ENCODE measurements at regions not wholly inside any gene's neighbourhood (a gene's known extent, or its start where the extent isn't known, plus 50 kb on each side); places are given as distances from the start of the nearest gene placed in this dataset.

DNA sequence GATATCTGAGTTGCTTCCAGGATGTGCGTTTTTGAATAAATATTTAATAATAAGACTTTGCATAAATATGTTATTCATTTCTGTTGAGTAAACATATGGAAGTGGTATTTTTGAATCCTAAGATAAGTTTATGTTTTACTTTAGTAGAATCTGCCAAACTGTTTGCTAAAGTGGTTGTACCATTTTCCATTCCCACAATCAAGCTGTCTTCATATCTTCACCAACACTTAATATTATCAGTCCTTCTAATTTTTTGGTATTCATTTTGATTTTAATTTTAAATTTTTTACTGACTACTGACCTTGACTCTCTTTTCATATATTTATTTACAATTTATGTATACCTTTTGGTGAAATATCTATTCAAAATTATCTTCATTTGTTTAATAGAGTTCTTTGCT is 293.9 kb upstream of the PTCHD4 start:
- no CpG with 5 or more reads among the region's 1 CpG for WGBS (ENCODE audit: extremely low coverage, insufficient read length, low lambda C conversion rate)
- H3K9me3 Mint-ChIP-seq: peaks cover 6 to 9% of the 10 kb centered on the region in 2 experiments; a peak in 4 of 5 replicates

More for the DNA sequence above, 293.9 kb upstream of the PTCHD4 start:
- no peaks in the 10 kb centered on the region for H3K23me2 ChIP-seq (ENCODE audit: insufficient read length, low read depth, low read length, poor library complexity, severe bottlenecking)
- no peak overlapping the region for H2BK12ac ChIP-seq (ENCODE audit: insufficient read length, low read depth, low read length)
- H3K18ac ChIP-seq (ENCODE audit: insufficient read length, low read depth, low read length): no peak overlapping the region
- DNase-seq: no peak
- H4K5ac ChIP-seq (ENCODE audit: insufficient read length, low read depth, low read length): no peak overlapping the region
- H3K27me3 Mint-ChIP-seq (ENCODE audit: low read depth): no peaks in the 10 kb centered on the region
- H3K4ac ChIP-seq (ENCODE audit: low read depth, low read length): no peak overlapping the region
- no peak overlapping the region for H3K56ac ChIP-seq (ENCODE audit: insufficient read length, low read depth, low read length)
- no peak overlapping the region for H4K91ac ChIP-seq (ENCODE audit: insufficient read length, low read depth, low read length)
- H4K8ac ChIP-seq (replicated peaks; ENCODE audit: insufficient read length, low read depth, low read length): no peak overlapping the region
- no peak overlapping the region for H2BK15ac ChIP-seq (ENCODE audit: low read depth, low read length)
- H3K79me1 ChIP-seq (ENCODE audit: insufficient read depth, low read depth, low read length, poor library complexity, severe bottlenecking): no peaks in the 10 kb centered on the region
- H3K9me3 ChIP-seq (ENCODE audit: control insufficient read depth, low read depth, low read length): no peaks in the 10 kb centered on the region
- no peak overlapping the region for H2BK5ac ChIP-seq (ENCODE audit: insufficient read length, low read length)
- no peak overlapping the region for H3K9ac ChIP-seq (ENCODE audit: extremely low read depth, insufficient read length, low read length)
- no peak overlapping the region for H3T11ph ChIP-seq (ENCODE audit: low read length)
- H3K27ac ChIP-seq (ENCODE audit: insufficient read length, low read depth, low read length): no peak overlapping the region
- H3K14ac ChIP-seq (ENCODE audit: insufficient read depth, low read length): no peak overlapping the region
- no peak overlapping the region for H3K27ac Mint-ChIP-seq
- no peaks in the 10 kb centered on the region for H3K4me1 Mint-ChIP-seq
- H3K4me3 Mint-ChIP-seq: no peak overlapping the region
- H3K4me1 ChIP-seq (ENCODE audit: insufficient read depth, low read length): no peaks in the 10 kb centered on the region
- H3K27me3 ChIP-seq (ENCODE audit: insufficient read depth, low read length): no peaks in the 10 kb centered on the region
- peaks cover 0 to 2% (median 0%) of the 10 kb centered on the region in 3 experiments; a peak in 2 of 7 replicates for H3K36me3 Mint-ChIP-seq (ENCODE audit: insufficient read depth in 1 of 3, low read depth in 3 of 3)
- TF ChIP-seq, protein P1, sequence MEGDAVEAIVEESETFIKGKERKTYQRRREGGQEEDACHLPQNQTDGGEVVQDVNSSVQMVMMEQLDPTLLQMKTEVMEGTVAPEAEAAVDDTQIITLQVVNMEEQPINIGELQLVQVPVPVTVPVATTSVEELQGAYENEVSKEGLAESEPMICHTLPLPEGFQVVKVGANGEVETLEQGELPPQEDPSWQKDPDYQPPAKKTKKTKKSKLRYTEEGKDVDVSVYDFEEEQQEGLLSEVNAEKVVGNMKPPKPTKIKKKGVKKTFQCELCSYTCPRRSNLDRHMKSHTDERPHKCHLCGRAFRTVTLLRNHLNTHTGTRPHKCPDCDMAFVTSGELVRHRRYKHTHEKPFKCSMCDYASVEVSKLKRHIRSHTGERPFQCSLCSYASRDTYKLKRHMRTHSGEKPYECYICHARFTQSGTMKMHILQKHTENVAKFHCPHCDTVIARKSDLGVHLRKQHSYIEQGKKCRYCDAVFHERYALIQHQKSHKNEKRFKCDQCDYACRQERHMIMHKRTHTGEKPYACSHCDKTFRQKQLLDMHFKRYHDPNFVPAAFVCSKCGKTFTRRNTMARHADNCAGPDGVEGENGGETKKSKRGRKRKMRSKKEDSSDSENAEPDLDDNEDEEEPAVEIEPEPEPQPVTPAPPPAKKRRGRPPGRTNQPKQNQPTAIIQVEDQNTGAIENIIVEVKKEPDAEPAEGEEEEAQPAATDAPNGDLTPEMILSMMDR (conservative IDR thresholded peaks at IDR 0.05): no peak
- H3K79me2 ChIP-seq (ENCODE audit: insufficient read depth, low read length): no peaks in the 10 kb centered on the region
- H3K4me2 ChIP-seq (ENCODE audit: insufficient read depth, insufficient read length, low read length): no peak overlapping the region
- no peak overlapping the region for H3K23ac ChIP-seq (ENCODE audit: insufficient read length, low read depth, low read length)
- H2BK120ac ChIP-seq (ENCODE audit: low read depth, low read length, poor library complexity, severe bottlenecking): no peak overlapping the region
- no peaks in the 10 kb centered on the region for H4K20me1 ChIP-seq (ENCODE audit: control insufficient read depth, insufficient read depth, insufficient read length)
- no peak overlapping the region for H2AK5ac ChIP-seq (ENCODE audit: insufficient read length, low read length)
- no peak overlapping the region for H2BK20ac ChIP-seq (ENCODE audit: low read depth, low read length, poor library complexity, severe bottlenecking)
- no peak overlapping the region for H2AFZ ChIP-seq (ENCODE audit: low read length)

All from H9 (cell line).